ENCODE measurements at regions not wholly inside any gene's neighbourhood (a gene's known extent, or its start where the extent isn't known, plus 50 kb on each side); places are given as distances from the start of the nearest gene placed in this dataset.

DNA sequence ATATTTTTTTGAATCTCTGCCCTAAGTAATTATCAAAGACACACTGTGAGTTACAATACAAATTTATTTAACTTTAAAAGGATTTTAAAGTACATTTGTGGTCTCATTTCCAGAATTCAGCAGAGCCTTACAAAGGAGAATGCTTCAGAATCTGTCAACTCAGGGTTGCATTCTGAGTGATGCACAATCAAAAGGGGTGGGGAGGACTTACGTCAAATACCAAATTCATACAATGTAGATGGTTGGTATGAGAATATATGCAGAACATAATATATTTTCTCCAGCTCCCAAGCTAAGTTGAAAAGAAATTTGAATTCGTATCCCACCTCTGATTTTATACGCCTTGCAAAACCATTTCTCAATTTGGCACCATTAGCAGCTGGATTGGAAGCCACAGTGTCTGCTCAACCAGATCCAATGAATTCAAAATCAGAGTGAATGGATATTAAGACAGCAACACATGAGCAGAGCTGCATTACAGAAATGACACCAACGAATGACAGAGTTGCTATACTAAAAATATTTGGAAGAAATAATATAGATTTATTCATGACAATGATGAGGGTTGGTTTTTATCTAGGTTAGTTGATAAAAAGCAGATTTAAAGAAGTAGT is 110.4 kb upstream of the CFAP20DC start (continued):
- no peak for TF ChIP-seq REST (IDR thresholded peaks at IDR 0.05; ENCODE audit: unreplicated experiment)
- TF ChIP-seq POLR2AphosphoS5 (IDR thresholded peaks at IDR 0.05; ENCODE audit: low read depth) = no peak
- TF ChIP-seq CREB1 (CRISPR knock-in tag; IDR thresholded peaks at IDR 0.05; ENCODE audit: low read depth) = no peak
- TF ChIP-seq, protein P1, sequence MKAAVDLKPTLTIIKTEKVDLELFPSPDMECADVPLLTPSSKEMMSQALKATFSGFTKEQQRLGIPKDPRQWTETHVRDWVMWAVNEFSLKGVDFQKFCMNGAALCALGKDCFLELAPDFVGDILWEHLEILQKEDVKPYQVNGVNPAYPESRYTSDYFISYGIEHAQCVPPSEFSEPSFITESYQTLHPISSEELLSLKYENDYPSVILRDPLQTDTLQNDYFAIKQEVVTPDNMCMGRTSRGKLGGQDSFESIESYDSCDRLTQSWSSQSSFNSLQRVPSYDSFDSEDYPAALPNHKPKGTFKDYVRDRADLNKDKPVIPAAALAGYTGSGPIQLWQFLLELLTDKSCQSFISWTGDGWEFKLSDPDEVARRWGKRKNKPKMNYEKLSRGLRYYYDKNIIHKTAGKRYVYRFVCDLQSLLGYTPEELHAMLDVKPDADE (IDR thresholded peaks at IDR 0.05) = no peak
- no peak for TF ChIP-seq ZNF114 (CRISPR knock-in tag; IDR thresholded peaks at IDR 0.05)
- no peak for TF ChIP-seq ZNF331 (CRISPR knock-in tag; IDR thresholded peaks at IDR 0.05; ENCODE audit: low read depth)
- no peak for TF ChIP-seq STAT1 (IDR thresholded peaks at IDR 0.05; ENCODE audit: unreplicated experiment)

DNA sequence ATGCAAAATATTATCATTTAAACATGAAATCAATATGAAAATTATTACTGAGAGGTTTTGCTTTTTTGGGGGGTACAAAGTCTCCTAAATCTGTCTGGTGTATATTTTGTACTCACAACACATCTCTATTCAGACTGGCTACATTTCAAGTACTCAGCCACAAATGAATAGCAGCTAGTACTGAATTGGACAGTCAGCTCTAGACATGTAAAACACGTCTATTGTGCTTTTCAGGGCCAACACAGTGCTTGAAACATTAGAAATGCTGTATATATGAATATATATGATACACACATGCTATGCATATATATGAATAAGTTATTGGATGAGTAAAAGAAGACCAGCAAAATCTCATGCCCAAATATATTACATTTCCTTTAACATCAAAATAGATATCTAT is 103.8 kb upstream of the CFAP20DC start:
- 0 out of 2 replicates have a peak, but pooled peaks cover 2% of the 10 kb centered on the region for H3K9me2 ChIP-seq (ENCODE audit: insufficient read depth)
- no peaks in the 10 kb centered on the region for H3K36me3 ChIP-seq (ENCODE audit: insufficient read depth)
- H3F3A ChIP-seq (replicated peaks; ENCODE audit: low read depth) = no peaks in the 10 kb centered on the region
- peaks cover 14% of the 10 kb centered on the region for H3K4me1 ChIP-seq (ENCODE audit: insufficient read depth)
- H3K79me2 ChIP-seq (replicated peaks; ENCODE audit: insufficient read depth) = no peaks in the 10 kb centered on the region
- H3K4me2 ChIP-seq = no peak overlapping the region
- H3K4me3 Mint-ChIP-seq = no peak overlapping the region
- no peaks in the 10 kb centered on the region for H3K27me3 ChIP-seq (ENCODE audit: insufficient read depth)
- no peak overlapping the region for H3K4me3 ChIP-seq
- H3K36me3 Mint-ChIP-seq (ENCODE audit: low read depth) = peaks cover 4% of the 10 kb centered on the region; the same call in 2 of the 3 replicates
- DNase-seq (ENCODE audit: low spot score) (no peak), ATAC-seq (no peak)
- H3K4me1 Mint-ChIP-seq = peaks cover 10% of the 10 kb centered on the region
- no peaks in the 10 kb centered on the region for H4K20me1 ChIP-seq (replicated peaks; ENCODE audit: insufficient read depth)
- peaks cover 9% of the 10 kb centered on the region; the same call in 2 of the 3 replicates for H3K9me3 Mint-ChIP-seq
- H3K27ac Mint-ChIP-seq = no peak overlapping the region
- no peak overlapping the region for H3K27ac ChIP-seq (ENCODE audit: low read depth)
- no peak overlapping the region for H2AFZ ChIP-seq
- H3K27me3 Mint-ChIP-seq (ENCODE audit: insufficient read depth, low read depth, poor library complexity) = no peaks in the 10 kb centered on the region
- TF ChIP-seq, protein P1 (IDR thresholded peaks at IDR 0.05) = no peak
- TF ChIP-seq POLR2AphosphoS5 (IDR thresholded peaks at IDR 0.05; ENCODE audit: low read depth) (no peak), ZNF331 (CRISPR knock-in tag; IDR thresholded peaks at IDR 0.05; ENCODE audit: low read depth) (no peak), EZH2phosphoT487 (IDR thresholded peaks at IDR 0.05; ENCODE audit: unreplicated experiment) (no peak), CTCF (conservative IDR thresholded peaks at IDR 0.05; ENCODE audit: low read depth in 2 of 2) (no peak), NANOG (IDR thresholded peaks at IDR 0.05; ENCODE audit: borderline replicate concordance) (no peak), ZNF462 (CRISPR knock-in tag; IDR thresholded peaks at IDR 0.05) (no peak)
